GM10248 (cell line): ENCODE measurements at regions not wholly inside any gene's neighbourhood (a gene's known extent, or its start where the extent isn't known, plus 50 kb on each side); places are given as distances from the start of the nearest gene placed in this dataset.
"Not testable (repeated sequence)": the region's sequence is repeated elsewhere in the genome, so short reads cannot be mapped to it uniquely, and the experiment has no call there.

ENCODE experiments used
- CTCF ChIA-PET: fragments of 300-600 bp; sonication (Branson Sonifier 250); formaldehyde crosslinking; extraction: SDS; loops from one replicate; lab custom pipeline; 2021; ENCODE audit warnings: antibody characterized with exemption; lab: Yijun Ruan, JAX
- POLR2A ChIA-PET: fragments of 350-650 bp; sonication (Branson Sonifier 250); formaldehyde crosslinking; extraction: SDS; loops from one replicate; lab custom pipeline; 2020; ENCODE audit warnings: antibody characterized with exemption; lab: Yijun Ruan, JAX
- DNase-seq: peaks from one replicate; pipeline ENCODE4 v3.0.0; 2012; ENCODE audit errors: extremely low spot score
- TF ChIP-seq, protein P1 (sequence below): IDR thresholded peaks from 2 replicates; pipeline ENCODE4 v1.5.1; 2012; ENCODE audit warnings: mild to moderate bottlenecking, low read depth; ENCODE audit errors: extremely low read depth, missing control alignments, control extremely low read depth

- TF ChIP-seq, protein P1, sequence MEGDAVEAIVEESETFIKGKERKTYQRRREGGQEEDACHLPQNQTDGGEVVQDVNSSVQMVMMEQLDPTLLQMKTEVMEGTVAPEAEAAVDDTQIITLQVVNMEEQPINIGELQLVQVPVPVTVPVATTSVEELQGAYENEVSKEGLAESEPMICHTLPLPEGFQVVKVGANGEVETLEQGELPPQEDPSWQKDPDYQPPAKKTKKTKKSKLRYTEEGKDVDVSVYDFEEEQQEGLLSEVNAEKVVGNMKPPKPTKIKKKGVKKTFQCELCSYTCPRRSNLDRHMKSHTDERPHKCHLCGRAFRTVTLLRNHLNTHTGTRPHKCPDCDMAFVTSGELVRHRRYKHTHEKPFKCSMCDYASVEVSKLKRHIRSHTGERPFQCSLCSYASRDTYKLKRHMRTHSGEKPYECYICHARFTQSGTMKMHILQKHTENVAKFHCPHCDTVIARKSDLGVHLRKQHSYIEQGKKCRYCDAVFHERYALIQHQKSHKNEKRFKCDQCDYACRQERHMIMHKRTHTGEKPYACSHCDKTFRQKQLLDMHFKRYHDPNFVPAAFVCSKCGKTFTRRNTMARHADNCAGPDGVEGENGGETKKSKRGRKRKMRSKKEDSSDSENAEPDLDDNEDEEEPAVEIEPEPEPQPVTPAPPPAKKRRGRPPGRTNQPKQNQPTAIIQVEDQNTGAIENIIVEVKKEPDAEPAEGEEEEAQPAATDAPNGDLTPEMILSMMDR = no peak
- ChIA-PET CTCF (no interaction called here), POLR2A (no interaction called here)
- no peak for DNase-seq
These were observed 301.3 kb downstream of the TFAP2B start for GRCh38 chr6:51120016-51120415.

DNA sequence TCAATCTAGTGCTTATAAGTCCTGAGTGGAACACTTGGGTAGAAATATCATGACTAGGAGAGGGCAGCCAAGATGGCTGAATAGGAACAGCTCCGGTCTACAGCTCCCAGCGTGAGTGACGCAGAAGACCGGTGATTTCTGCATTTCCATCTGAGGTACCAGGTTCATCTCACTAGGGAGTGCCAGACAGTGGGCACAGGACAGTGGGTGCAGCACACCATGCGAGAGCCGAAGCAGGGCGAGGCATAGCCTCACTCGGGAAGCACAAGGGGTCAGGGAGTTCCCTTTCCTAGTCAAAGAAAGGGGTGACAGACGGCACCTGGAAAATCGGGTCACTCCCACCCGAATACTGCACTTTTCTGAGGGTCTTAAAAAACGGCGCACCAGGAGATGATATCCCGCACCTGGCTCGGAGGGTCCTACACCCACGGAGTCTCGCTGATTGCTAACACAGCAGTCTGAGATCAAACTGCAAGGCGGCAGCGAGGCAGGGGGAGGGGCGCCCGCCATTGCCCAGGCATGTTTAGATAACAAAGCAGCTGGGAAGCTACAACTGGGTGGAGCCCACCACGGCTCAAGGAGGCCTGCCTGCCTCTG lies 302.8 kb downstream of the TFAP2B start:
- POLR2A ChIA-PET, DNase-seq, CTCF ChIA-PET: not testable (repeated sequence)

GRCh38 chr6:51129043-51129442 lies 310.4 kb downstream of the TFAP2B start:
- TF ChIP-seq, protein P1 = no peak
- no peak for DNase-seq
- ChIA-PET POLR2A (no interaction called here), CTCF (no interaction called here)

DNA sequence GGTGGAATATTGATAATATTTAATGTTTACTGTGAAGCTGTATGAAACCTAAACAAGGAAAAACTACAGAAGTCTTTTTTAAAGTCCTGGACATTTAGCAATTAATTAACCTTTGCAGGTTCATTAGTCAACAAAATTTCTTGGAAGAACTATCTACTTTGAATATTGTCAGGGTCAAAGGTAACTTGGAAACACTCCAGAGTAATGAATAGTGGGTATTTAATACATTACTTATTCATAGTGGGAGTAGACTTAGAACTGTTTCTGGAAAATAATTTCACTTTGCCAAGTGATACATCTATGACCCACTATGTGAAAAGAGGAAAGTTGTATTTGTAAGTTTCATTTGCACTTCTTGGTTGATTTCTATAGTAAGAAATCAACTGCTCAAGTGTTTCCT lies 319.1 kb downstream of the TFAP2B start:
- ChIA-PET POLR2A (no interaction called here), CTCF (no interaction called here)
- no peak for DNase-seq
- TF ChIP-seq, protein P1 = no peak

GRCh38 chr6:51139950-51140385 lies 321.3 kb downstream of the TFAP2B start:
- CTCF ChIA-PET = no interaction called here
- POLR2A ChIA-PET = no interaction called here
- TF ChIP-seq, protein P1 = no peak
- no peak for DNase-seq

GRCh38 chr6:51141080-51141479 lies 322.4 kb downstream of the TFAP2B start:
- POLR2A ChIA-PET = no interaction called here
- TF ChIP-seq, protein P1 = no peak
- DNase-seq = no peak
- CTCF ChIA-PET = no interaction called here

GRCh38 chr6:51147756-51148155 lies 329.1 kb downstream of the TFAP2B start:
- ChIA-PET POLR2A (no interaction called here), CTCF (no interaction called here)
- DNase-seq = no peak

More at GRCh38 chr6:51147756-51148155, 329.1 kb downstream of the TFAP2B start:
- TF ChIP-seq, protein P1 = no peak
